A549 (cell line): ENCODE measurements at regions not wholly inside any gene's neighbourhood (a gene's known extent, or its start where the extent isn't known, plus 50 kb on each side); places are given as distances from the start of the nearest gene placed in this dataset.
A peak's percentile ranks its signal among the peaks of the same experiment; 100 is the strongest.

ENCODE experiments used
- ATAC-seq, 2 experiments: fragments of 200-7000 bp in 1 of 2; fragments of >200 bp in 1 of 2; cut with Nextera tagmentation in 1 of 2; cut with Tn5 transposase in 1 of 2; 3 replicates each; pipeline versions ENCODE4 v1.8.0 to v1.9.1; 2018 to 2020; ENCODE audit warnings: mild to moderate bottlenecking in 1 of 2, moderate library complexity in 1 of 2
- CTCF ChIA-PET: fragments of 300-600 bp; sonication (Branson Sonifier 250); formaldehyde crosslinking; extraction: SDS; loops from one replicate; lab custom pipeline; 2021; ENCODE audit warnings: antibody characterized with exemption, inconsistent platforms; lab: Yijun Ruan, JAX
- POLR2A ChIA-PET: fragments of 350-600 bp; formaldehyde crosslinking; extraction: SDS; loops from one replicate; lab custom pipeline; 2021; ENCODE audit warnings: antibody characterized with exemption, inconsistent platforms; lab: Yijun Ruan, JAX
- DNase-seq, 2 experiments: peaks; one replicate each; pipeline versions ENCODE4 v3.0.0 to v3.0.0-alpha.2; 2011 to 2016; ENCODE audit warnings: low read depth in 1 of 2, low spot score in 1 of 2
- FAIRE-seq: peaks from 2 replicates; lab custom pipeline; 2011; peaks lifted over from hg19 to GRCh38; lab: Jason Lieb, UNC
- H3K27ac ChIP-seq, 2 experiments: fragments of >200 bp; sonication (Bioruptor Twin); formaldehyde crosslinking; 3 replicates each; pipeline ENCODE4 v1.5.1; 2016 to 2017
- H3K4me1 ChIP-seq: fragments of >200 bp; sonication (Bioruptor Twin); formaldehyde crosslinking; 3 replicates; pipeline ENCODE4 v1.6.1; 2016
- H3K4me2 ChIP-seq: fragments of >200 bp; sonication (Bioruptor Twin); formaldehyde crosslinking; 3 replicates; pipeline ENCODE4 v1.6.1; 2016
- H3K4me3 ChIP-seq: fragments of >200 bp; sonication (Bioruptor Twin); formaldehyde crosslinking; 3 replicates; pipeline ENCODE4 v1.5.1; 2016
- H3K9me3 ChIP-seq: fragments of >200 bp; sonication (Bioruptor Twin); formaldehyde crosslinking; 3 replicates; pipeline ENCODE4 v1.6.1; 2016
- ATOH8 ChIP-seq: fragments of 250-450 bp; sonication (Bioruptor Pico); IDR thresholded peaks from 2 replicates; pipeline ENCODE4 v1.5.0; 2020; ENCODE audit warnings: low read depth, mild to moderate bottlenecking, moderate library complexity
- CBX8 ChIP-seq: fragments of 200-600 bp; sonication (generic); IDR thresholded peaks from 2 replicates; pipeline ENCODE4 v1.6.1; 2016
- CEBPB ChIP-seq, 2 experiments: fragments of >200 bp in 1 of 2; sonication (Bioruptor Twin) in 1 of 2; formaldehyde crosslinking in 1 of 2; IDR thresholded peaks; 2 replicates each; pipeline ENCODE4 v1.6.1; 2012 to 2016
- CHD4 ChIP-seq: fragments of 200-600 bp; sonication (generic); IDR thresholded peaks from 2 replicates; pipeline ENCODE4 v1.6.1; 2016; ENCODE audit warnings: antibody characterized with exemption, mild to moderate bottlenecking, borderline replicate concordance
- CTCF ChIP-seq: fragments of >200 bp; sonication (Bioruptor Twin); formaldehyde crosslinking; IDR thresholded peaks from 3 replicates; pipeline ENCODE4 v1.5.1; 2016
- ELK1 ChIP-seq: fragments of 150-350 bp; IDR thresholded peaks from 2 replicates; pipeline ENCODE4 v1.6.1; 2014; ENCODE audit warnings: low read depth, mild to moderate bottlenecking, low read length
- FOSB ChIP-seq: fragments of 250-450 bp; sonication (Bioruptor Pico); IDR thresholded peaks from 2 replicates; pipeline ENCODE4 v1.5.0; 2020; ENCODE audit warnings: mild to moderate bottlenecking, moderate library complexity
- FOSL2 ChIP-seq, 2 experiments: fragments of 450-650 bp in 1 of 2; fragments of >200 bp in 1 of 2; sonication (Bioruptor Twin) in 1 of 2; formaldehyde crosslinking; IDR thresholded peaks; 2 replicates each; pipeline versions ENCODE4 v1.5.0 to v1.6.1; 2016 to 2020; ENCODE audit warnings: mild to moderate bottlenecking in 1 of 2, moderate library complexity in 1 of 2
- HES2 ChIP-seq: fragments of >200 bp; sonication (Bioruptor Twin); formaldehyde crosslinking; IDR thresholded peaks from 2 replicates; pipeline ENCODE4 v1.6.1; 2016
- HOXB13 ChIP-seq: fragments of 250-450 bp; sonication (Bioruptor Pico); IDR thresholded peaks from 2 replicates; pipeline ENCODE4 v1.5.0; 2020; ENCODE audit warnings: low read depth, mild to moderate bottlenecking, moderate library complexity
- MAFK ChIP-seq: fragments of 450-650 bp; IDR thresholded peaks from 2 replicates; pipeline ENCODE4 v1.6.1; 2014; ENCODE audit not compliant: partially characterized antibody
- MAX ChIP-seq: IDR thresholded peaks from 2 replicates; pipeline ENCODE4 v1.6.1; 2012
- NFE2L2 ChIP-seq: fragments of 150-350 bp; conservative IDR thresholded peaks from 2 replicates; pipeline ENCODE4 v1.6.1; 2014; ENCODE audit warnings: low read length
- NR3C1 ChIP-seq: fragments of >200 bp; sonication (Bioruptor Twin); formaldehyde crosslinking; IDR thresholded peaks from 3 replicates; pipeline ENCODE4 v1.6.1; 2017
- POLR2A ChIP-seq: IDR thresholded peaks from 2 replicates; pipeline ENCODE4 v1.6.1; 2012; ENCODE audit warnings: mild to moderate bottlenecking, low read length
- POLR2AphosphoS2 ChIP-seq: conservative IDR thresholded peaks from 2 replicates; pipeline ENCODE4 v1.6.1; 2012; ENCODE audit warnings: low read length, improper control_type of control experiment, inconsistent platforms
- RARB ChIP-seq: fragments of 250-450 bp; sonication (Bioruptor Pico); IDR thresholded peaks from 2 replicates; pipeline ENCODE4 v1.8.0; 2021; ENCODE audit warnings: mild to moderate bottlenecking, moderate library complexity
- RCOR1 ChIP-seq: fragments of 150-350 bp; IDR thresholded peaks from 2 replicates; pipeline ENCODE4 v1.6.1; 2014; ENCODE audit warnings: antibody characterized with exemption, low read length, low read depth
- REST ChIP-seq: fragments of 200-600 bp; sonication (generic); IDR thresholded peaks from 2 replicates; pipeline ENCODE4 v1.6.1; 2016; ENCODE audit warnings: antibody characterized with exemption, mild to moderate bottlenecking, moderate library complexity
- RNF2 ChIP-seq: fragments of 200-600 bp; sonication (generic); IDR thresholded peaks from 2 replicates; pipeline ENCODE4 v1.6.1; 2016; ENCODE audit warnings: low read depth, mild to moderate bottlenecking, antibody characterized with exemption, moderate library complexity, borderline replicate concordance
- TP53 ChIP-seq: fragments of 250-450 bp; sonication (Bioruptor Pico); IDR thresholded peaks from 2 replicates; pipeline ENCODE4 v1.5.0; 2021; ENCODE audit warnings: mild to moderate bottlenecking, moderate library complexity
- USF2 ChIP-seq: fragments of 450-650 bp; IDR thresholded peaks from 2 replicates; pipeline ENCODE4 v1.6.1; 2014; ENCODE audit warnings: antibody characterized with exemption
- WGBS: methylation state at CpG from one replicate; pipeline ENCODE4 v1.1.6; 2017; ENCODE audit errors: missing lambda C conversion rate; 5-methylcytosine and 5-hydroxymethylcytosine counted together

GRCh38 chrX:39728025-39728424 is 369.7 kb downstream of the BCOR start:
- ATAC-seq, result no peak

GRCh38 chrX:39728852-39729598 is 368.7 kb downstream of the BCOR start:
- peaks cover 4% of the 10 kb centered on the region; the same call in 1 of the 3 replicates for H3K9me3 ChIP-seq
- ATAC-seq (no peak), DNase-seq (no peak), FAIRE-seq (no peak)
- CTCF ChIA-PET, result interaction anchor here (1.6 kb wide), 1 partner anchor 81 kb away, joined by 3 read pairs; no protein-coding TSS in a partner anchor
- POLR2A ChIA-PET, result no interaction called here
- peaks cover 35% of the 10 kb centered on the region for H3K4me1 ChIP-seq
- WGBS, result 88% methylated on average over 5 of the region's 6 CpGs
- H3K27ac ChIP-seq, result no peak overlapping the region
- no peak overlapping the region for H3K4me2 ChIP-seq
- H3K4me3 ChIP-seq, result no peak overlapping the region
- no peak for TF ChIP-seq REST
- TF ChIP-seq HOXB13, result no peak
- TF ChIP-seq RNF2, result no peak
- TF ChIP-seq TP53 (CRISPR knock-in tag), result no peak
- no peak for TF ChIP-seq CTCF
- TF ChIP-seq MAX, result no peak
- TF ChIP-seq USF2, result no peak
- TF ChIP-seq MAFK, result no peak
- TF ChIP-seq CEBPB (IDR thresholded peaks at IDR 0.05), result no peak
- no peak for TF ChIP-seq ELK1

More at GRCh38 chrX:39728025-39728424, 369.7 kb downstream of the BCOR start:
- no peak for TF ChIP-seq CBX8
- TF ChIP-seq RARB, result no peak
- no peak for TF ChIP-seq CEBPB (IDR thresholded peaks at IDR 0.05)
- TF ChIP-seq MAX, result no peak
- TF ChIP-seq NFE2L2, result no peak
- no peak for TF ChIP-seq CHD4
- no peak for TF ChIP-seq FOSB (CRISPR knock-in tag)
- TF ChIP-seq POLR2AphosphoS2, result no peak
- TF ChIP-seq HES2, result no peak
- TF ChIP-seq POLR2A, result no peak
- TF ChIP-seq CTCF, result no peak
- no peak for TF ChIP-seq FOSL2 (IDR thresholded peaks at IDR 0.05)
- no peak for TF ChIP-seq FOSL2 (CRISPR knock-in tag; IDR thresholded peaks at IDR 0.05)
- no peak for TF ChIP-seq ATOH8 (CRISPR knock-in tag)
- no peak for TF ChIP-seq TP53 (CRISPR knock-in tag)
- TF ChIP-seq RCOR1, result no peak
- no peak for TF ChIP-seq NR3C1
- TF ChIP-seq RNF2, result no peak
- TF ChIP-seq, all 56 proteins: peak for 0
- Histone ChIP-seq H3K4me3 (no peak overlapping the region), H3K4me2 (no peak overlapping the region), H3K9me3 (peaks cover 4% of the 10 kb centered on the region; the same call in 1 of the 3 replicates), H3K4me1 (peaks cover 29% of the 10 kb centered on the region), H3K27ac (0 out of 6 replicates have a peak overlapping the region, but pooled peaks of 1 of the 2 experiments have one; percentile 16)
- ChIA-PET POLR2A (no interaction called here), CTCF (no interaction called here)
- WGBS, result 77% methylated on average over 4 of the region's 4 CpGs
- DNase-seq (no peak), FAIRE-seq (no peak)
